Activated CD4-positive, alpha-beta memory T cell treated with anti-CD3 and anti-CD28 coated beads for 36 hours (primary cell): ENCODE measurements at regions not wholly inside any gene's neighbourhood (a gene's known extent, or its start where the extent isn't known, plus 50 kb on each side); places are given as distances from the start of the nearest gene placed in this dataset.

ENCODE experiments used
- CTCF ChIA-PET: fragments of 350-600 bp; sonication (Branson Sonifier 250); formaldehyde crosslinking; loops from one replicate; lab custom pipeline; 2021; ENCODE audit warnings: antibody characterized with exemption, inconsistent platforms; lab: Charles Lee
- POLR2A ChIA-PET: fragments of 350-600 bp; sonication (Branson Sonifier 250); formaldehyde crosslinking; loops from one replicate; lab custom pipeline; 2021; ENCODE audit warnings: antibody characterized with exemption; lab: Charles Lee
- DNase-seq: peaks from one replicate; pipeline ENCODE4 v3.0.0-alpha.2; 2020
- H3K27ac Mint-ChIP-seq: one replicate; pipeline ENCODE4 v1.8.0; 2021; ENCODE audit warnings: mixed read lengths
- H3K27me3 Mint-ChIP-seq: one replicate; pipeline ENCODE4 v1.8.0; 2021; ENCODE audit warnings: mixed read lengths
- H3K36me3 Mint-ChIP-seq: one replicate; pipeline ENCODE4 v1.8.0; 2021; ENCODE audit warnings: mixed read lengths
- H3K4me1 Mint-ChIP-seq: one replicate; pipeline ENCODE4 v1.8.0; 2021; ENCODE audit warnings: low read depth, mixed read lengths
- H3K4me3 Mint-ChIP-seq: one replicate; pipeline ENCODE4 v1.8.0; 2021; ENCODE audit warnings: mild to moderate bottlenecking, mixed read lengths
- H3K9me3 Mint-ChIP-seq: one replicate; pipeline ENCODE4 v1.8.0; 2021; ENCODE audit warnings: mixed read lengths
- intact Hi-C: fragments of 100-400 bp; cut with micrococcal nuclease; formaldehyde crosslinking; loops from one replicate; pipeline ENCODE4 v1.15.1; 2023

GRCh38 chr9:119792242-119792641, 423.0 kb upstream of the BRINP1 start:
- CTCF ChIA-PET: no interaction called here
- intact Hi-C loops: no loop called here
- POLR2A ChIA-PET: no interaction called here

DNA sequence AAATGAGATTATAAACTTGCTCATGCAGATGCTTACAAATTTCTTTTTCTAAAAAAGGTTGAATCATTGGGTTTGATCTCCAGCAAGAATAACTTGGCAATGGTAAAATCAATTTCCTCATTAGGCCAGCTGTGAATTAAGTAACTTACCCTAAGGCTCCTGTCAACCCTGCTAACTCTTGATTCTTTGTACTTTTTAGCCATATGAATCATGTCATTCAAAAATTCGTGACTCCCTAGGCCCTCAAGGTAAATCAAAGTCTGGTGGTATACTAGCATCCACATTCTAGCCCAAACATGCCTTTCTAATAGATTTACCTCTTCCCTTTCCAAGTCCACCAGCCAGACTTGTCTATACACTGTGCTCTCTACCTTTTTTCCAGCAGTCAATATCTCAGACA, 420.8 kb upstream of the BRINP1 start:
- ChIA-PET CTCF (no interaction called here), POLR2A (no interaction called here)
- H3K4me1 Mint-ChIP-seq: no peaks in the 10 kb centered on the region
- no peaks in the 10 kb centered on the region for H3K36me3 Mint-ChIP-seq
- intact Hi-C loops: no loop called here
- no peaks in the 10 kb centered on the region for H3K27me3 Mint-ChIP-seq
- H3K27ac Mint-ChIP-seq: no peak overlapping the region
- no peaks in the 10 kb centered on the region for H3K9me3 Mint-ChIP-seq
- no peak for DNase-seq
- H3K4me3 Mint-ChIP-seq: no peak overlapping the region

More at GRCh38 chr9:119792242-119792641, 423.0 kb upstream of the BRINP1 start:
- no peak for DNase-seq
- Mint-ChIP-seq H3K27me3 (no peaks in the 10 kb centered on the region), H3K27ac (no peak overlapping the region), H3K4me3 (no peak overlapping the region), H3K9me3 (no peaks in the 10 kb centered on the region), H3K4me1 (no peaks in the 10 kb centered on the region), H3K36me3 (no peaks in the 10 kb centered on the region)

- DNase-seq: no peak
- Mint-ChIP-seq H3K27me3 (no peaks in the 10 kb centered on the region), H3K27ac (no peak overlapping the region), H3K4me3 (no peak overlapping the region), H3K36me3 (no peaks in the 10 kb centered on the region), H3K4me1 (no peaks in the 10 kb centered on the region), H3K9me3 (no peaks in the 10 kb centered on the region)
- ChIA-PET CTCF (no interaction called here), POLR2A (no interaction called here)
- intact Hi-C loops: no loop called here
These were observed 419.7 kb upstream of the BRINP1 start for GRCh38 chr9:119788921-119789320.

DNA sequence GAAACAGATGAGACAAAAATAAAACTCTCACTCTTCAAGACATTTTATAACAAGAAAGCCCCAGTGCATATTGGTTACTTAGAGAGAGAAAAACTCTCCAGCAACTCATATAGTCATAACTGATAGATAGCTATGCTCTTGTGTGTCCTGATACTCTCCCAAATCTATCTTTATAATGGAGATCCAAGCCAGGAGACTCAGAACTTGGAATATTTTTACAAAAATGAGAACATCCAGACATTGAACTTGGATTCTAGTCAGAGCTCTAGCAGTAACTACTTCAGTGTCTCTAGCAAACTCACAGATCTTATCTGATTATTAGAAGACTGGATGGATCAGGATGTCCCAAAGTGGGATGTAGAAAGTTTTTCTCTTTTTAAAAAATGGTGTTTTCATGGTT, 412.7 kb upstream of the BRINP1 start:
- Mint-ChIP-seq H3K36me3 (no peaks in the 10 kb centered on the region), H3K27me3 (no peaks in the 10 kb centered on the region), H3K27ac (no peak overlapping the region)

GRCh38 chr9:119775410-119775809, 406.2 kb upstream of the BRINP1 start:
- no peak for DNase-seq
- Mint-ChIP-seq H3K27ac (no peak overlapping the region), H3K27me3 (no peaks in the 10 kb centered on the region), H3K4me1 (no peaks in the 10 kb centered on the region), H3K9me3 (no peaks in the 10 kb centered on the region), H3K36me3 (no peaks in the 10 kb centered on the region), H3K4me3 (no peak overlapping the region)
- ChIA-PET POLR2A (no interaction called here), CTCF (no interaction called here)
- intact Hi-C loops: no loop called here

More for the DNA sequence above, 412.7 kb upstream of the BRINP1 start:
- H3K4me1 Mint-ChIP-seq: no peaks in the 10 kb centered on the region
- no peak for DNase-seq
- CTCF ChIA-PET: no interaction called here
- H3K9me3 Mint-ChIP-seq: peaks cover 5% of the 10 kb centered on the region
- H3K4me3 Mint-ChIP-seq: no peak overlapping the region
- intact Hi-C loops: no loop called here
- POLR2A ChIA-PET: no interaction called here

DNA sequence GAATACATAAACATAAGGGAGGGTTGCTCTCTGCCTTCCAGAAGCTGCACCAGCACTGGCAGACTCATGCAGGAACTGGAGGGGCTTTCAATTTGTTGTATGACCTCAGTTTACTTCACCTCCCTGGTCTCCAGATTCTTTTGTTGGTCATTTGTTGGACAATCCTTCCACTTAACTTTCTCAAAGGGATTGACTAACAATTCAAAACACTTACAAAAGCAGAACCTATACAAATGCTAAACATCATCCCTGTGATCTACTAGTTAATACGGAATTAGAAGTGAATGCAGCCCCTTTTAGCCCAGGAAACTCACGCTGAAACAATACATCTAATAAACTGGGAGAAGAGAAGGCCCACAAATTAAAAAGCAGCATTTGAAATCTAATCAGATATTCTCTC, 404.6 kb upstream of the BRINP1 start:
- no peaks in the 10 kb centered on the region for H3K36me3 Mint-ChIP-seq
- POLR2A ChIA-PET: no interaction called here
- no peaks in the 10 kb centered on the region for H3K9me3 Mint-ChIP-seq
- CTCF ChIA-PET: no interaction called here
- intact Hi-C loops: no loop called here
- no peak overlapping the region for H3K27ac Mint-ChIP-seq
- H3K4me1 Mint-ChIP-seq: no peaks in the 10 kb centered on the region
- no peak for DNase-seq
- no peaks in the 10 kb centered on the region for H3K27me3 Mint-ChIP-seq
- no peak overlapping the region for H3K4me3 Mint-ChIP-seq

DNA sequence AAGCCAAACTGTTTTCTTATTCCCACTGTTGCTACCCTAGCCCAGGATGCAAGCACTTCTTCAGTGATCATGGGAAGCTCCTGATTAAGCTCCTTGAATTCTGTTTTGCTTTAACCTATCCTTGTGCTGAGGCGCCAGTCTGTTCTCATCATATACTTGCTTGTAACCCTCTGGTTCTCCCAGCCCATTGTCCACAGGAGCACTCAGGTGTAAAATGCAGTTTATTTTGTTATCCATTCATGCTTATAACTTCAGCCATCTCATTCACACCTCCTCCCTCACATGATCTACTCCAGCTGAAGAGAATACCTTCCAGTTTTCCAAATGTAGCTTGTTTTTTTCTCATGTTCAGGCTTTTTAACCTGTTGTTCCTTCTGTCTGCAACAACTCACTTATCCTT, 402.1 kb upstream of the BRINP1 start:
- H3K36me3 Mint-ChIP-seq: no peaks in the 10 kb centered on the region
- ChIA-PET POLR2A (no interaction called here), CTCF (no interaction called here)
- H3K27ac Mint-ChIP-seq: no peak overlapping the region
- no peaks in the 10 kb centered on the region for H3K27me3 Mint-ChIP-seq
- H3K9me3 Mint-ChIP-seq: no peaks in the 10 kb centered on the region
- intact Hi-C loops: no loop called here
- no peak overlapping the region for H3K4me3 Mint-ChIP-seq
- DNase-seq: no peak
- no peaks in the 10 kb centered on the region for H3K4me1 Mint-ChIP-seq

DNA sequence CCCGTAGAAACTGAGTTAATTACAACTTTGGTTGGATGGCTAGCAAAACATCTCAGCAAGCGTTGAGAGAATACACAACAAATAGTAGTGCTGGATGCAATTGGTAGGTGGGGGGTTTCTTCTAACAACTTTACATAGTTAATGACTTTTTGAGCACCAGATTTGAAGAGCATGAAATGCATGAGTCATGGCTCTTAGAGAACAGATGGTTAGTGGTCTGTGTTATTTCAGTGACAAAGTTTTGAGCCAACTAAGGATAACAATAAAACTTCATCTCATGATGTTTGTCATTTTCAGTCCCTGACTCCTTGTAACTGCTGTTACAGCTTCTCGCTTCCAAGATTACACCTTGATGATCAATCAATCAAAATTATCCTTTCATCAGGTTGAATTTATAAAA, 399.0 kb upstream of the BRINP1 start:
- Mint-ChIP-seq H3K4me1 (no peaks in the 10 kb centered on the region), H3K36me3 (no peaks in the 10 kb centered on the region), H3K9me3 (no peaks in the 10 kb centered on the region), H3K27me3 (no peaks in the 10 kb centered on the region), H3K27ac (no peak overlapping the region), H3K4me3 (no peak overlapping the region)
- intact Hi-C loops: no loop called here
- no peak for DNase-seq
- ChIA-PET CTCF (no interaction called here), POLR2A (no interaction called here)

- Mint-ChIP-seq H3K9me3 (no peaks in the 10 kb centered on the region), H3K4me1 (no peaks in the 10 kb centered on the region), H3K27me3 (no peaks in the 10 kb centered on the region), H3K36me3 (no peaks in the 10 kb centered on the region), H3K4me3 (no peak overlapping the region), H3K27ac (no peak overlapping the region)
- intact Hi-C loops: no loop called here
- ChIA-PET CTCF (no interaction called here), POLR2A (no interaction called here)
- no peak for DNase-seq
These were observed 396.5 kb upstream of the BRINP1 start for GRCh38 chr9:119765632-119766175.

GRCh38 chr9:119763260-119763659, 394.0 kb upstream of the BRINP1 start:
- Mint-ChIP-seq H3K27ac (no peak overlapping the region), H3K4me3 (no peak overlapping the region), H3K4me1 (no peaks in the 10 kb centered on the region), H3K9me3 (no peaks in the 10 kb centered on the region), H3K27me3 (no peaks in the 10 kb centered on the region), H3K36me3 (no peaks in the 10 kb centered on the region)
- intact Hi-C loops: no loop called here
- no peak for DNase-seq
- ChIA-PET CTCF (no interaction called here), POLR2A (no interaction called here)

DNA sequence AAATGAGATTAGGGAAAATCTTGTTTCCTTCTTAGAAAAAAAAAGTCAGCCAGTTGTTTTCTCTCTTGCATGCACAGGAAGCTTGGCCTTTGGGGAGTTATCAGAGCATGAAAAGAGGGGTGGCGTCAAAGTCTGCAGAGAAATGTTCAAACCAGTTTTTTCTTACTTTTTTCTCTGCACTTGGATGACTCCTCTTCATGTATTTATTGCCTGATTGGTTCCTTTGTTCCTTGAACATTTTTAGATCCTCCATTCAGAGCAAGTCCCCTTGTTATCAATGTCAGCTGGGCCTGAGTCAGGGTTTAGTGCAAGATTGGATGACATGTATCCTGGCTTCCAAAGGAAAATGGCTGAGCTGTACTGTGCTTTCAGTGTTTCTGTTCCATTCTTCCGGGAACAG, 392.6 kb upstream of the BRINP1 start:
- DNase-seq: no peak
- intact Hi-C loops: no loop called here
- no peaks in the 10 kb centered on the region for H3K27me3 Mint-ChIP-seq
- POLR2A ChIA-PET: no interaction called here
- no peaks in the 10 kb centered on the region for H3K36me3 Mint-ChIP-seq
- H3K4me1 Mint-ChIP-seq: no peaks in the 10 kb centered on the region
- no peak overlapping the region for H3K4me3 Mint-ChIP-seq
- no peaks in the 10 kb centered on the region for H3K9me3 Mint-ChIP-seq
- H3K27ac Mint-ChIP-seq: no peak overlapping the region
- CTCF ChIA-PET: no interaction called here

- no peak for DNase-seq
- Mint-ChIP-seq H3K9me3 (no peaks in the 10 kb centered on the region), H3K4me1 (no peaks in the 10 kb centered on the region), H3K4me3 (no peak overlapping the region), H3K27me3 (no peaks in the 10 kb centered on the region), H3K36me3 (no peaks in the 10 kb centered on the region), H3K27ac (no peak overlapping the region)
- intact Hi-C loops: no loop called here
- POLR2A ChIA-PET: no interaction called here
- CTCF ChIA-PET: no interaction called here
These were observed 389.8 kb upstream of the BRINP1 start for GRCh38 chr9:119758990-119759389.

- Mint-ChIP-seq H3K27ac (no peak overlapping the region), H3K4me3 (no peak overlapping the region), H3K4me1 (no peaks in the 10 kb centered on the region), H3K9me3 (no peaks in the 10 kb centered on the region), H3K36me3 (no peaks in the 10 kb centered on the region), H3K27me3 (no peaks in the 10 kb centered on the region)
- intact Hi-C loops: no loop called here
- POLR2A ChIA-PET: no interaction called here
- CTCF ChIA-PET: no interaction called here
- DNase-seq: no peak
These were observed 389.0 kb upstream of the BRINP1 start for GRCh38 chr9:119758241-119758640.
